GM12865 (cell line): ENCODE measurements at regions not wholly inside any gene's neighbourhood (a gene's known extent, or its start where the extent isn't known, plus 50 kb on each side); places are given as distances from the start of the nearest gene placed in this dataset.

Source experiments
- DNase-seq: peaks from one replicate; pipeline ENCODE4 v3.0.0; 2010; ENCODE audit warnings: low read depth
- H3K4me3 ChIP-seq: 2 replicates; pipeline ENCODE4 v1.5.1; 2011; ENCODE audit warnings: mild to moderate bottlenecking, low read depth, low read length, control low read depth
- TF ChIP-seq, protein P1 (sequence below): IDR thresholded peaks from 2 replicates; pipeline ENCODE4 v1.5.1; 2011; ENCODE audit warnings: low read length, control low read depth, low read depth, inconsistent platforms; ENCODE audit not compliant: insufficient read depth; ENCODE audit errors: missing control alignments

DNA sequence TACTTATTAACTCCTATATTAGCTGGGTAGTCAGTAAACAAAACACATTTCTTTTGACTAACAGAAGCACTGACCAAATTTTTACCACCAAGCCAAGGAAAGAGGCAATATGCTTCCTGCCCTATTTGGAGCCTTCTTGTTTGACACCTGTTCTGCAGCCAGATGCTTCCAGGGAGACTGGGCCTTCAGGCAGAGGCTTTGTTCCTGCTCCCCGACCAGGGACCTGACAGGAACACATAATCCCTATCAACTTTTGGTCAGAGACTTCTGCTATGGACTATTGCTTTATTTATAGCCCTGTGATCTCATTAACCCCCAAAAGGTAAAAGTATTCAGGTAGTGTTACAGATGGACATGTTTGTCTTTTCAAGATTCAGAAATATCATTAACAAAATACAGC lies 541.3 kb downstream of the NTRK3 start:
- TF ChIP-seq, protein P1, sequence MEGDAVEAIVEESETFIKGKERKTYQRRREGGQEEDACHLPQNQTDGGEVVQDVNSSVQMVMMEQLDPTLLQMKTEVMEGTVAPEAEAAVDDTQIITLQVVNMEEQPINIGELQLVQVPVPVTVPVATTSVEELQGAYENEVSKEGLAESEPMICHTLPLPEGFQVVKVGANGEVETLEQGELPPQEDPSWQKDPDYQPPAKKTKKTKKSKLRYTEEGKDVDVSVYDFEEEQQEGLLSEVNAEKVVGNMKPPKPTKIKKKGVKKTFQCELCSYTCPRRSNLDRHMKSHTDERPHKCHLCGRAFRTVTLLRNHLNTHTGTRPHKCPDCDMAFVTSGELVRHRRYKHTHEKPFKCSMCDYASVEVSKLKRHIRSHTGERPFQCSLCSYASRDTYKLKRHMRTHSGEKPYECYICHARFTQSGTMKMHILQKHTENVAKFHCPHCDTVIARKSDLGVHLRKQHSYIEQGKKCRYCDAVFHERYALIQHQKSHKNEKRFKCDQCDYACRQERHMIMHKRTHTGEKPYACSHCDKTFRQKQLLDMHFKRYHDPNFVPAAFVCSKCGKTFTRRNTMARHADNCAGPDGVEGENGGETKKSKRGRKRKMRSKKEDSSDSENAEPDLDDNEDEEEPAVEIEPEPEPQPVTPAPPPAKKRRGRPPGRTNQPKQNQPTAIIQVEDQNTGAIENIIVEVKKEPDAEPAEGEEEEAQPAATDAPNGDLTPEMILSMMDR, result no peak
- DNase-seq, result no peak
- no peak overlapping the region for H3K4me3 ChIP-seq

DNA sequence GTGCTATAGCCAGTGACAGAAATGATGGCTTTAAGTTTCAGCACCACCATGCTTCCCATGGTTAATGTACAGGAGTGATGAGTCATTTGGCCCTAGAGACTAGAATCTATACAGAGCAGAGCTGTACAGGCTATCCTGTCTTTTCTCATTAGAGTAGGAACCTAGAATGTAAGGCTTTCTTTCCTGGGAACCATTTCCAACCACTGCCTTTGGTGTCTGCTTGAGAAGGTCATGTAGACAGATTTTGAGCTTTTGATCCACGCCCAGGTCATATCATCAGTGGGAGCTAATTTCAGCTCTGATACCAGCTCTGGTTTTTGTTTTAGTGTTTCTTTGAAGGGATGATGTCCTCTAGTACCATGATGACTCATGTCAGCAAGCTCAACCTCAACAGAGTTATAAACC lies 543.1 kb downstream of the NTRK3 start:
- TF ChIP-seq, protein P1, result no peak
- no peak for DNase-seq
- no peak overlapping the region for H3K4me3 ChIP-seq

- no peak for DNase-seq
- TF ChIP-seq, protein P1, result no peak
- no peak overlapping the region for H3K4me3 ChIP-seq
These were observed 544.3 kb downstream of the NTRK3 start for GRCh38 chr15:87712211-87712610.

GRCh38 chr15:87711026-87711425 lies 545.5 kb downstream of the NTRK3 start:
- no peak overlapping the region for H3K4me3 ChIP-seq
- DNase-seq, result no peak
- TF ChIP-seq, protein P1, result no peak

- no peak for DNase-seq
- TF ChIP-seq, protein P1, result no peak
- H3K4me3 ChIP-seq, result no peak overlapping the region
These were observed 546.1 kb downstream of the NTRK3 start for GRCh38 chr15:87710406-87710805.

DNA sequence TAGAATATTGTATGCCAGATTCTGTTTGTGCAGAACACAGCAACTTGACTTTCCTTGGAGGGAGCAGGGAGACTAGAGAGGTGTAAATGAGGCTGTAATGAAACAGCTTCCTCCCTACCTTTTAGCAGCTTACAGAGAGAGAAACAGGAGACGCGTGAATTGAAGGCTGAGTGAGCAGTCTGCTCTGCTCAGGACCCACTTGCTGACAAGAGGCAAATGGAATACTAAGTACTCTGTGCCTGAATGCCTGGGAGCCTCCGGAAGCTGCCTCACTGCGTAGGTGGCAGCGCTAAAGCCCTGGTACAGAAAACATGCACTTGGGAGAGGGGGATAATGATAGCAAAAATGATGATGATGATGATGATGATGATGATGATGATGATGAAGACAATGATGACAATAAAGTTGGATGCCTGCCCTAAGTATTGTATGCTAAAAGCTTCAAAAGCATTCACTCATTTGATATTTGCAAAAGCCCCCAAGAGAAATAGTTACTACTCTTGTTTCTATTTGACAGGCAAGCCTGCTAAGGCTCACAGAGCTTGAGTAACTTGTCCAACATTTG lies 548.9 kb downstream of the NTRK3 start:
- H3K4me3 ChIP-seq, result no peak overlapping the region
- TF ChIP-seq, protein P1, result no peak
- DNase-seq, result no peak

DNA sequence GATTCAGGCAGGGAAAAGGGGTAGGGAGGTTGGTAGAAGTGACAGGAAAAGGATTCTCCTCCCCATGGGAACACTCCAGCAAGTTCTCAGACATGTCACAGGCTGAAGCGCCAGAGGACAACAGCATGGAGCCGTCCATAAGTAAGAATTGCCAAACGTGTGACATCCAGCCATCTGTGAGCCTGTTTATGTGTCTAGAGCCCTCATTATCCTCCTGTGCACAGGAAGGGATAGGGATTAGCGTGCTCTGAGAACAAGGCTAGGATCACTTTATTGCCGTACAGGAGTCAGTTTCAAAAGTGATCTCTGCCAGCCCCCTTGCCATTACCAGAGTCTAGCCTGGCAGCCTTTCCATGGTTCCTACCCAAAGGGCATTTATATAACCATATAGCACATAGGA lies 549.5 kb downstream of the NTRK3 start:
- no peak overlapping the region for H3K4me3 ChIP-seq
- TF ChIP-seq, protein P1, result no peak
- no peak for DNase-seq
